GM12878 (cell line): ENCODE measurements at regions not wholly inside any gene's neighbourhood (a gene's known extent, or its start where the extent isn't known, plus 50 kb on each side); places are given as distances from the start of the nearest gene placed in this dataset.

Source experiments
- ATAC-seq: fragments of 200-7000 bp; cut with Tn5 transposase; 3 replicates; pipeline ENCODE4 v1.9.1; 2020; ENCODE audit warnings: mild to moderate bottlenecking, moderate library complexity
- BruUV-seq: library from RNA; stranded (reverse); fragments of 400-500 nt; replicated peaks from 2 replicates; lab custom pipeline; 2021; lab: Mats Ljungman, UMichigan
- CTCF ChIA-PET: fragments of 300-600 bp; sonication (Branson Sonifier 250); formaldehyde crosslinking; extraction: SDS; loops from one replicate; lab custom pipeline; 2021; ENCODE audit warnings: inconsistent platforms; lab: Yijun Ruan, JAX
- POLR2A ChIA-PET: fragments of 350-600 bp; formaldehyde crosslinking; extraction: SDS; loops from one replicate; lab custom pipeline; 2021; ENCODE audit warnings: inconsistent platforms; lab: Charles Lee
- RAD21 ChIA-PET: fragments of 300-600 bp; sonication (Branson Sonifier 250); formaldehyde crosslinking; loops from one replicate; lab custom pipeline; 2023; ENCODE audit warnings: antibody characterized with exemption; ENCODE audit not compliant: unreplicated experiment; lab: Charles Lee
- SMC1A ChIA-PET: fragments of 300-600 bp; sonication (Branson Sonifier 250); formaldehyde crosslinking; loops from one replicate; lab custom pipeline; 2023; ENCODE audit not compliant: unreplicated experiment, uncharacterized antibody; lab: Charles Lee
- DNase-seq: peaks from one replicate; pipeline ENCODE4 v3.0.0-alpha.2; 2011; ENCODE audit warnings: low read depth, low spot score
- FAIRE-seq: peaks from 3 replicates; lab custom pipeline; 2011; peaks lifted over from hg19 to GRCh38; lab: Jason Lieb, UNC
- H2AFZ ChIP-seq: 2 replicates; pipeline ENCODE4 v1.6.0; 2011; ENCODE audit warnings: low read depth, low read length, control low read depth; ENCODE audit not compliant: control insufficient read depth
- H3K27ac ChIP-seq: 2 replicates; pipeline ENCODE4 v1.5.1; 2011; ENCODE audit warnings: control low read depth; ENCODE audit not compliant: control insufficient read depth, insufficient read depth
- H3K27me3 ChIP-seq, 2 experiments: replicated peaks in 1 of 2; 2 replicates each; pipeline versions ENCODE4 v1.6.0 to v1.6.1; 2011; ENCODE audit warnings: low read length in 1 of 2; ENCODE audit not compliant: control insufficient read depth in 2 of 2, insufficient read depth in 2 of 2
- H3K36me3 ChIP-seq, 2 experiments: 2 replicates each; pipeline ENCODE4 v1.5.1; 2011; ENCODE audit warnings: low read length in 1 of 2; ENCODE audit not compliant: control insufficient read depth in 2 of 2, insufficient read depth in 2 of 2
- H3K4me1 ChIP-seq: 2 replicates; pipeline ENCODE4 v1.6.1; 2011; ENCODE audit warnings: mild to moderate bottlenecking, low read length, moderate library complexity, mixed read lengths; ENCODE audit not compliant: control insufficient read depth, insufficient read depth
- H3K4me2 ChIP-seq: 2 replicates; pipeline ENCODE4 v1.6.0; 2011; ENCODE audit warnings: control low read depth; ENCODE audit not compliant: control insufficient read depth, insufficient read depth
- H3K4me3 ChIP-seq: fragments of 200-600 bp; sonication (generic); 2 replicates; pipeline ENCODE4 v1.5.1; 2016
- H3K79me2 ChIP-seq: 2 replicates; pipeline ENCODE4 v1.6.0; 2011; ENCODE audit warnings: low read length; ENCODE audit not compliant: control insufficient read depth, insufficient read depth
- H3K9ac ChIP-seq: 2 replicates; pipeline ENCODE4 v1.8.0; 2011; ENCODE audit warnings: low read length, control low read depth, mixed read lengths; ENCODE audit not compliant: control insufficient read depth, insufficient read depth
- H3K9me3 ChIP-seq: replicated peaks from 3 replicates; pipeline ENCODE4 v1.5.1; 2011; ENCODE audit warnings: mild to moderate bottlenecking, low read length; ENCODE audit not compliant: control insufficient read depth, insufficient read depth
- H4K20me1 ChIP-seq: 2 replicates; pipeline ENCODE4 v1.6.0; 2011; ENCODE audit not compliant: control insufficient read depth, insufficient read depth
- ASH2L ChIP-seq: fragments of 300-600, 200-600 bp; sonication (generic); IDR thresholded peaks from 2 replicates; pipeline ENCODE4 v1.6.1; 2017; ENCODE audit warnings: low read depth, mild to moderate bottlenecking, borderline replicate concordance
- ATF7 ChIP-seq: fragments of 450-650 bp; IDR thresholded peaks from 2 replicates; pipeline ENCODE4 v1.6.1; 2016; ENCODE audit warnings: low read depth, mild to moderate bottlenecking
- CEBPB ChIP-seq, 2 experiments: fragments of 150-350 bp in 1 of 2; IDR thresholded peaks; 2 replicates each; pipeline ENCODE4 v1.6.1; 2012 to 2014; ENCODE audit warnings: low read depth in 2 of 2, low read length in 2 of 2, borderline replicate concordance in 1 of 2, inconsistent platforms in 1 of 2
- E2F4 ChIP-seq: IDR thresholded peaks from 2 replicates; pipeline ENCODE4 v1.6.1; 2012; ENCODE audit warnings: low read depth, low read length, improper control_type of control experiment
- E2F8 ChIP-seq: fragments of 450-650 bp; IDR thresholded peaks from 2 replicates; pipeline ENCODE4 v1.6.1; 2018; ENCODE audit warnings: mild to moderate bottlenecking, low read depth, moderate library complexity; ENCODE audit not compliant: partially characterized antibody
- EGR1 ChIP-seq, 2 experiments: IDR thresholded peaks; 1 replicate in 1 of 2; 2 replicates in 1 of 2; pipeline ENCODE4 v1.6.1; 2011 to 2012; ENCODE audit warnings: low read depth in 2 of 2, low read length in 2 of 2, borderline replicate concordance in 1 of 2, mild to moderate bottlenecking in 1 of 2, moderate library complexity in 1 of 2
- ELK1 ChIP-seq: IDR thresholded peaks from 2 replicates; pipeline ENCODE4 v1.6.1; 2012; ENCODE audit warnings: low read depth, low read length, improper control_type of control experiment
- EP300 ChIP-seq, 2 experiments: fragments of 150-350 bp in 1 of 2; IDR thresholded peaks; 2 replicates each; pipeline ENCODE4 v1.6.1; 2011 to 2012; ENCODE audit warnings: low read depth in 2 of 2, low read length in 2 of 2, borderline replicate concordance in 1 of 2, improper control_type of control experiment in 1 of 2, inconsistent platforms in 1 of 2; ENCODE audit not compliant: control insufficient read depth in 1 of 2
- FOXM1 ChIP-seq: IDR thresholded peaks from 2 replicates; pipeline ENCODE4 v1.6.1; 2012; ENCODE audit warnings: low read depth, mild to moderate bottlenecking, inconsistent platforms, low read length, moderate library complexity
- NR2C2 ChIP-seq: IDR thresholded peaks from 2 replicates; pipeline ENCODE4 v1.6.1; 2011; ENCODE audit warnings: borderline replicate concordance, low read depth; ENCODE audit not compliant: control insufficient read depth, insufficient read length
- PAX8 ChIP-seq: fragments of 450-650 bp; IDR thresholded peaks from 2 replicates; pipeline ENCODE4 v1.6.1; 2017; ENCODE audit warnings: mild to moderate bottlenecking, moderate library complexity
- RELA ChIP-seq: fragments of 450-650 bp; IDR thresholded peaks from 2 replicates; pipeline ENCODE4 v1.8.0; 2014; ENCODE audit warnings: borderline replicate concordance; ENCODE audit not compliant: partially characterized antibody
- RUNX3 ChIP-seq: IDR thresholded peaks from 2 replicates; pipeline ENCODE4 v1.6.1; 2012; ENCODE audit warnings: low read length, inconsistent platforms
- SKIL ChIP-seq: fragments of 450-650 bp; IDR thresholded peaks from 2 replicates; pipeline ENCODE4 v1.6.1; 2017; ENCODE audit warnings: mild to moderate bottlenecking, low read depth, inconsistent platforms; ENCODE audit not compliant: poor library complexity, severe bottlenecking
- SRF ChIP-seq, 2 experiments: IDR thresholded peaks; 2 replicates each; pipeline ENCODE4 v1.6.1; 2011; ENCODE audit warnings: low read depth in 2 of 2, low read length in 2 of 2, mild to moderate bottlenecking in 1 of 2, moderate library complexity in 1 of 2
- TCF3 ChIP-seq: IDR thresholded peaks from 2 replicates; pipeline ENCODE4 v1.6.1; 2012; ENCODE audit warnings: low read depth, mild to moderate bottlenecking, low read length, borderline replicate concordance; ENCODE audit not compliant: insufficient read depth
- YBX1 ChIP-seq: fragments of 450-650 bp; IDR thresholded peaks from 2 replicates; pipeline ENCODE4 v1.6.1; 2016; ENCODE audit warnings: antibody characterized with exemption
- ZNF217 ChIP-seq: fragments of 450-650 bp; IDR thresholded peaks from 2 replicates; pipeline ENCODE4 v1.6.1; 2017; ENCODE audit warnings: antibody characterized with exemption, mild to moderate bottlenecking
- WGBS: methylation state at CpG from one replicate; pipeline ENCODE4 v1.1.6; 2016; ENCODE audit warnings: low lambda C conversion rate; ENCODE audit not compliant: insufficient replicate concordance, insufficient coverage; ENCODE audit errors: missing lambda C conversion rate; 5-methylcytosine and 5-hydroxymethylcytosine counted together
- in situ Hi-C: fragments of 300-500 bp; cut with MboI; formaldehyde crosslinking; loops from 9 replicates; pipeline ENCODE4 v1.14.3; 2018; ENCODE audit warnings: mixed read lengths
- intact Hi-C: fragments of 100-400 bp; cut with micrococcal nuclease; formaldehyde crosslinking; loops from one replicate; pipeline ENCODE4 v1.14.2; 2022; ENCODE audit not compliant: unreplicated experiment

- FAIRE-seq (no peak), ATAC-seq (no peak), DNase-seq (no peak)
- SMC1A ChIA-PET: no interaction called here
- no peaks in the 10 kb centered on the region for H3K9me3 ChIP-seq
- POLR2A ChIA-PET: interaction anchor here (0.6 kb wide), 1 partner anchor 1791 kb away, joined by 3 read pairs; no protein-coding TSS in a partner anchor
- no peaks in the 10 kb centered on the region for H3K36me3 ChIP-seq
- CTCF ChIA-PET: interaction anchor here (0.7 kb wide), 1 partner anchor 1126 kb away, joined by 3 read pairs; no protein-coding TSS in a partner anchor
- no peaks in the 10 kb centered on the region for H3K27me3 ChIP-seq
- no peak overlapping the region for H2AFZ ChIP-seq
- no TSS peak for BruUV-seq
- RAD21 ChIA-PET: no interaction called here
- H3K4me2 ChIP-seq: no peak overlapping the region
- no peak overlapping the region for H3K27ac ChIP-seq
- H4K20me1 ChIP-seq: no peaks in the 10 kb centered on the region
- intact Hi-C loops: no loop called here
- no peak for TF ChIP-seq SRF (IDR thresholded peaks at IDR 0.05; ENCODE audit: low read depth in 2 of 2, low read length in 2 of 2)
- TF ChIP-seq PAX8: no peak
- no peak for TF ChIP-seq NR2C2
- no peak for TF ChIP-seq ATF7
- TF ChIP-seq ZNF217: no peak
- no peak for TF ChIP-seq EGR1 (IDR thresholded peaks at IDR 0.05; ENCODE audit: borderline replicate concordance in 1 of 2, low read depth in 2 of 2, low read length in 2 of 2)
- no peak for TF ChIP-seq YBX1
- TF ChIP-seq RELA: no peak
- TF ChIP-seq EP300 (IDR thresholded peaks at IDR 0.05; ENCODE audit: borderline replicate concordance in 1 of 2, control insufficient read depth in 1 of 2, low read depth in 2 of 2, low read length in 2 of 2): no peak
- no peak for TF ChIP-seq CEBPB (IDR thresholded peaks at IDR 0.05; ENCODE audit: borderline replicate concordance in 1 of 2, low read depth in 2 of 2, low read length in 2 of 2)
- TF ChIP-seq ELK1: no peak
- no peak for TF ChIP-seq TCF3
- TF ChIP-seq E2F8: no peak
- no peak for TF ChIP-seq FOXM1
- TF ChIP-seq E2F4: no peak
- no peak for TF ChIP-seq ASH2L
- no peak for TF ChIP-seq RUNX3
- no peak for TF ChIP-seq SKIL
- in situ Hi-C loops: no loop called here
- no peaks in the 10 kb centered on the region for H3K4me1 ChIP-seq
- WGBS: 63% methylated on average over 8 of the region's 8 CpGs
- H3K4me3 ChIP-seq: no peak overlapping the region
- no peaks in the 10 kb centered on the region for H3K79me2 ChIP-seq
- no peak overlapping the region for H3K9ac ChIP-seq
These were observed 57.3 kb downstream of the MAF start for GRCh38 chr16:79543219-79543618.
